GM18951 (cell line): ENCODE measurements at regions not wholly inside any gene's neighbourhood (a gene's known extent, or its start where the extent isn't known, plus 50 kb on each side); places are given as distances from the start of the nearest gene placed in this dataset.

Source experiments
- POLR2A ChIP-seq: IDR thresholded peaks from 4 replicates; pipeline ENCODE4 v1.6.1; 2011; ENCODE audit warnings: mild to moderate bottlenecking; ENCODE audit not compliant: insufficient read length, insufficient read depth; ENCODE audit errors: extremely low read depth
- in situ Hi-C: fragments of 300-500 bp; cut with MboI; formaldehyde crosslinking; loops from one replicate; pipeline ENCODE4 v1.12.0; 2022; ENCODE audit warnings: low sequenced_read_pairs, mixed read lengths, inconsistent platforms; ENCODE audit not compliant: unreplicated experiment

GRCh38 chr2:176388861-176389260 lies 119.6 kb downstream of the MTX2 start:
- in situ Hi-C loops, result no loop called here
- TF ChIP-seq POLR2A, result no peak

GRCh38 chr2:176390276-176391147 lies 121.3 kb downstream of the MTX2 start:
- TF ChIP-seq POLR2A, result no peak
- in situ Hi-C loops, result no loop called here

- TF ChIP-seq POLR2A, result no peak
Observed at GRCh38 chr2:176391148-176391419, 121.8 kb downstream of the MTX2 start.

GRCh38 chr2:176392249-176392648 lies 123.0 kb downstream of the MTX2 start:
- no peak for TF ChIP-seq POLR2A
- in situ Hi-C loops, result no loop called here

More at GRCh38 chr2:176391148-176391419, 121.8 kb downstream of the MTX2 start:
- in situ Hi-C loops, result no loop called here

- in situ Hi-C loops, result no loop called here
- TF ChIP-seq POLR2A, result no peak
Observed at GRCh38 chr2:176392744-176393414, 123.6 kb downstream of the MTX2 start.

- TF ChIP-seq POLR2A, result no peak
- in situ Hi-C loops, result no loop called here
Observed at GRCh38 chr2:176395273-176395854, 126.1 kb downstream of the MTX2 start.

GRCh38 chr2:176398243-176399073 lies 129.2 kb downstream of the MTX2 start:
- in situ Hi-C loops, result no loop called here

GRCh38 chr2:176399074-176399598 lies 129.9 kb downstream of the MTX2 start:
- no peak for TF ChIP-seq POLR2A
- in situ Hi-C loops, result no loop called here

More at GRCh38 chr2:176398243-176399073, 129.2 kb downstream of the MTX2 start:
- TF ChIP-seq POLR2A, result no peak

GRCh38 chr2:176405477-176405876 lies 136.2 kb downstream of the MTX2 start:
- in situ Hi-C loops, result no loop called here
- TF ChIP-seq POLR2A, result no peak

- TF ChIP-seq POLR2A, result no peak
- in situ Hi-C loops, result no loop called here
Observed at GRCh38 chr2:176407706-176408105, 138.5 kb downstream of the MTX2 start.

GRCh38 chr2:176409671-176410070 lies 140.4 kb downstream of the MTX2 start:
- in situ Hi-C loops, result no loop called here
- TF ChIP-seq POLR2A, result no peak

- TF ChIP-seq POLR2A, result no peak
- in situ Hi-C loops, result no loop called here
Observed at GRCh38 chr2:176412136-176412535, 142.9 kb downstream of the MTX2 start.

GRCh38 chr2:176413786-176414185 lies 144.5 kb downstream of the MTX2 start:
- in situ Hi-C loops, result no loop called here
- no peak for TF ChIP-seq POLR2A
